HEK293T (cell line): ENCODE measurements at regions not wholly inside any gene's neighbourhood (a gene's known extent, or its start where the extent isn't known, plus 50 kb on each side); places are given as distances from the start of the nearest gene placed in this dataset.

Source experiments
- ARNT ChIP-seq: fragments of 450-650 bp; IDR thresholded peaks from 2 replicates; pipeline ENCODE4 v1.6.1; 2017; ENCODE audit warnings: mild to moderate bottlenecking
- BHLHE40 ChIP-seq: fragments of 450-650 bp; IDR thresholded peaks from 2 replicates; pipeline ENCODE4 v1.6.1; 2016; ENCODE audit warnings: mild to moderate bottlenecking, moderate library complexity, borderline replicate concordance
- ELF4 ChIP-seq: fragments of 450-650 bp; IDR thresholded peaks from 2 replicates; pipeline ENCODE4 v1.6.1; 2017; ENCODE audit warnings: antibody characterized with exemption
- FOXA1 ChIP-seq: fragments of 450-650 bp; IDR thresholded peaks from 2 replicates; pipeline ENCODE4 v1.6.1; 2016; ENCODE audit warnings: mild to moderate bottlenecking
- FOXM1 ChIP-seq: fragments of 450-650 bp; IDR thresholded peaks from 2 replicates; pipeline ENCODE4 v1.6.1; 2017; ENCODE audit warnings: mild to moderate bottlenecking, borderline replicate concordance
- HDGF ChIP-seq: fragments of 450-650 bp; IDR thresholded peaks from 2 replicates; pipeline ENCODE4 v1.6.1; 2017; ENCODE audit warnings: antibody characterized with exemption, borderline replicate concordance
- NFRKB ChIP-seq: fragments of 450-650 bp; IDR thresholded peaks from 2 replicates; pipeline ENCODE4 v1.6.1; 2016; ENCODE audit warnings: mild to moderate bottlenecking, moderate library complexity
- SUZ12 ChIP-seq: fragments of 450-650 bp; IDR thresholded peaks from 2 replicates; pipeline ENCODE4 v1.6.1; 2016; ENCODE audit warnings: mild to moderate bottlenecking
- TARDBP ChIP-seq: fragments of 450-650 bp; IDR thresholded peaks from 2 replicates; pipeline ENCODE4 v1.6.1; 2016
- TF ChIP-seq, protein P1 (sequence below): fragments of 450-650 bp; IDR thresholded peaks from 2 replicates; pipeline ENCODE4 v1.6.1; 2016

DNA sequence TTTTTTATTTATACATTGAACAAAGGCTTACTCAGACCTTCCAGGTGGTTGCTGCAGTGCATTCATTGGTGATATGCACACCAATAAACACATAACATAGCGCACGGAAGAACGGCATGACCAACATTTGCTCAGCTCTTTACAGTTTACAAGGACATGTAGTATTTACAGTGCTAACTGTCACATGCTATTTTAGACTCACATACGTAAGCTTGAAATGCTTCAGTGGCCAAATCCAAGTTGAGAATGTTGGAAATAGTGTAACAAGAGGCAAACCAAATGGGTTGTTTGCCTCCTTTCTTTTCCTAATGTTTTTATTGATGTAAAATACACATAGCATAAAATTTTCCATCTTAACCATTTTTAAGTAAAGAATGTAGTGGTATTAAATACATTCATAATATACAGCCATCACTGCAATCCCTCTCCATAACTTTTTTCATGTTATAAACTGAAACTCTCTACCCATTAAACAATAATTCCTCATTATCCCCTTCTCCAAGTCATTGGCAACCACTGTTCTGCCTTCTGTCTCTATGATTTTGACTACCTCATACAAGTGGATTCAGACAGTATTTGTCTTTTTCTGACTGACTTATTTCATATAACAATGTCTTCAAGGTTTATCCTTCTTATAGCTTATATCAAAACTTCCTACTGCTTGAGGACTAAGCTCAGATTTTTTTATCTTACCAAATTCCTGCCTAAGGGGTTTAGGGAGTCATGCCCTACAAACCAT lies 1722.9 kb upstream of the AGA start:
- TF ChIP-seq BHLHE40 = no peak
- TF ChIP-seq ARNT = no peak
- TF ChIP-seq, protein P1, sequence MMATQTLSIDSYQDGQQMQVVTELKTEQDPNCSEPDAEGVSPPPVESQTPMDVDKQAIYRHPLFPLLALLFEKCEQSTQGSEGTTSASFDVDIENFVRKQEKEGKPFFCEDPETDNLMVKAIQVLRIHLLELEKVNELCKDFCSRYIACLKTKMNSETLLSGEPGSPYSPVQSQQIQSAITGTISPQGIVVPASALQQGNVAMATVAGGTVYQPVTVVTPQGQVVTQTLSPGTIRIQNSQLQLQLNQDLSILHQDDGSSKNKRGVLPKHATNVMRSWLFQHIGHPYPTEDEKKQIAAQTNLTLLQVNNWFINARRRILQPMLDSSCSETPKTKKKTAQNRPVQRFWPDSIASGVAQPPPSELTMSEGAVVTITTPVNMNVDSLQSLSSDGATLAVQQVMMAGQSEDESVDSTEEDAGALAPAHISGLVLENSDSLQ = no peak
- no peak for TF ChIP-seq HDGF
- no peak for TF ChIP-seq ELF4
- TF ChIP-seq FOXM1 = no peak
- no peak for TF ChIP-seq TARDBP
- no peak for TF ChIP-seq FOXA1
- no peak for TF ChIP-seq NFRKB
- no peak for TF ChIP-seq SUZ12
